Caco-2 (cell line): ENCODE measurements at regions not wholly inside any gene's neighbourhood (a gene's known extent, or its start where the extent isn't known, plus 50 kb on each side); places are given as distances from the start of the nearest gene placed in this dataset.

Source experiments
- BruUV-seq: library from RNA; stranded (reverse); fragments of 400-500 nt; replicated peaks from 2 replicates; lab custom pipeline; 2021; lab: Mats Ljungman, UMichigan
- CTCF ChIA-PET: fragments of 300-600 bp; sonication (Branson Sonifier 250); formaldehyde crosslinking; loops from one replicate; lab custom pipeline; 2022; ENCODE audit warnings: antibody characterized with exemption; lab: Charles Lee
- POLR2A ChIA-PET: fragments of 300-600 bp; sonication (Branson Sonifier 250); formaldehyde crosslinking; loops from one replicate; lab custom pipeline; 2022; ENCODE audit warnings: antibody characterized with exemption; lab: Charles Lee
- DNase-seq, 2 experiments: peaks; one replicate each; pipeline versions ENCODE4 v3.0.0 to v3.0.0-alpha.2; 2020 to 2022
- H3K27me3 ChIP-seq: replicated peaks from 2 replicates; pipeline ENCODE4 v1.6.0; 2011; ENCODE audit warnings: low read length; ENCODE audit not compliant: control insufficient read depth, insufficient read depth
- H3K36me3 ChIP-seq: 2 replicates; pipeline ENCODE4 v1.5.1; 2011; ENCODE audit warnings: low read length; ENCODE audit not compliant: control insufficient read depth, insufficient read depth
- H3K4me1 ChIP-seq: fragments of 250-450 bp; sonication (Bioruptor Pico); 2 replicates; pipeline ENCODE4 v1.5.1; 2020; ENCODE audit warnings: mild to moderate bottlenecking
- H3K4me3 ChIP-seq: 2 replicates; pipeline ENCODE4 v1.5.1; 2011; ENCODE audit warnings: low read depth, mild to moderate bottlenecking, control low read depth, low read length
- H3K9me3 ChIP-seq: fragments of 250-450 bp; sonication (Bioruptor Pico); 2 replicates; pipeline ENCODE4 v1.5.1; 2020; ENCODE audit warnings: mild to moderate bottlenecking, moderate library complexity
- H3K27ac Mint-ChIP-seq: one replicate; pipeline ENCODE4 v1.8.0; 2022; ENCODE audit warnings: mixed read lengths; ENCODE audit not compliant: unreplicated experiment
- H3K27me3 Mint-ChIP-seq: one replicate; pipeline ENCODE4 v1.8.0; 2022; ENCODE audit warnings: mixed read lengths; ENCODE audit not compliant: insufficient read depth, unreplicated experiment
- H3K36me3 Mint-ChIP-seq: one replicate; pipeline ENCODE4 v1.8.0; 2022; ENCODE audit warnings: mild to moderate bottlenecking, mixed read lengths; ENCODE audit not compliant: insufficient read depth, unreplicated experiment
- H3K4me1 Mint-ChIP-seq: one replicate; pipeline ENCODE4 v1.8.0; 2022; ENCODE audit warnings: low read depth, mixed read lengths; ENCODE audit not compliant: unreplicated experiment
- H3K4me3 Mint-ChIP-seq: one replicate; pipeline ENCODE4 v1.8.0; 2022; ENCODE audit warnings: mild to moderate bottlenecking, moderate library complexity, mixed read lengths; ENCODE audit not compliant: unreplicated experiment
- H3K9me3 Mint-ChIP-seq: one replicate; pipeline ENCODE4 v1.8.0; 2022; ENCODE audit warnings: mixed read lengths; ENCODE audit not compliant: unreplicated experiment
- intact Hi-C: fragments of 100-400 bp; cut with micrococcal nuclease; formaldehyde crosslinking; loops from one replicate; pipeline ENCODE4 v1.10.0; 2022; ENCODE audit not compliant: unreplicated experiment
- TF ChIP-seq, protein P1 (sequence below), 2 experiments: fragments of 200-600 bp in 1 of 2; IDR thresholded peaks; 1 replicate in 1 of 2; 2 replicates in 1 of 2; pipeline versions ENCODE4 v1.5.1 to v1.8.0; 2011 to 2022; ENCODE audit warnings: antibody characterized with exemption in 1 of 2, control low read depth in 1 of 2, inconsistent platforms in 1 of 2, low read depth in 1 of 2, low read length in 1 of 2, mild to moderate bottlenecking in 1 of 2, moderate library complexity in 1 of 2; ENCODE audit not compliant: insufficient read depth in 1 of 2, severe bottlenecking in 1 of 2, unreplicated experiment in 1 of 2

DNA sequence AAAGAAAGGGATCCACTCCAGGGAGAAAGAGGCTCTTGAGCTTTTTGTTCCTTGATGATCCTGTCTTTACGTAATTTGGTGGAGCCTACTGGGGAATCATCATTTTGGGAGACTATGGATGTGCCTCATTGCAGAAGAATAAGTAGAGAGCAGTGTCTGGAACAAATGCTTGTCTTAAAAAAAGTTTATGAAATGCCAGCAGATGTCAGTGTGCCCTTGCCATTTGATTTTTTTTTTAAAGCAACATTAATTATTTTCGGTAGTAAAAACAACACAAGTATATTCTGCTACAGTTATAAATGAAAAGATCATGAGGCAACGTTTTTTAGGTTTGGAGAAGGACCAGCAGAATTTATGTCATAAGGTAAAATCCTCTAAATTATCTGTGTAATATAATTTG, 934.8 kb upstream of the EEF2KMT start:
- Histone ChIP-seq H3K4me1 (no peaks in the 10 kb centered on the region), H3K4me3 (no peak overlapping the region), H3K27me3 (no peaks in the 10 kb centered on the region), H3K36me3 (no peaks in the 10 kb centered on the region), H3K9me3 (no peaks in the 10 kb centered on the region)
- Mint-ChIP-seq H3K4me3 (no peak overlapping the region), H3K27me3 (peaks cover 3% of the 10 kb centered on the region), H3K27ac (no peak overlapping the region), H3K9me3 (no peaks in the 10 kb centered on the region), H3K36me3 (no peaks in the 10 kb centered on the region), H3K4me1 (no peaks in the 10 kb centered on the region)
- intact Hi-C loops = no loop called here
- POLR2A ChIA-PET = no interaction called here
- no peak for DNase-seq
- CTCF ChIA-PET = no interaction called here
- BruUV-seq = no TSS peak
- TF ChIP-seq, protein P1, sequence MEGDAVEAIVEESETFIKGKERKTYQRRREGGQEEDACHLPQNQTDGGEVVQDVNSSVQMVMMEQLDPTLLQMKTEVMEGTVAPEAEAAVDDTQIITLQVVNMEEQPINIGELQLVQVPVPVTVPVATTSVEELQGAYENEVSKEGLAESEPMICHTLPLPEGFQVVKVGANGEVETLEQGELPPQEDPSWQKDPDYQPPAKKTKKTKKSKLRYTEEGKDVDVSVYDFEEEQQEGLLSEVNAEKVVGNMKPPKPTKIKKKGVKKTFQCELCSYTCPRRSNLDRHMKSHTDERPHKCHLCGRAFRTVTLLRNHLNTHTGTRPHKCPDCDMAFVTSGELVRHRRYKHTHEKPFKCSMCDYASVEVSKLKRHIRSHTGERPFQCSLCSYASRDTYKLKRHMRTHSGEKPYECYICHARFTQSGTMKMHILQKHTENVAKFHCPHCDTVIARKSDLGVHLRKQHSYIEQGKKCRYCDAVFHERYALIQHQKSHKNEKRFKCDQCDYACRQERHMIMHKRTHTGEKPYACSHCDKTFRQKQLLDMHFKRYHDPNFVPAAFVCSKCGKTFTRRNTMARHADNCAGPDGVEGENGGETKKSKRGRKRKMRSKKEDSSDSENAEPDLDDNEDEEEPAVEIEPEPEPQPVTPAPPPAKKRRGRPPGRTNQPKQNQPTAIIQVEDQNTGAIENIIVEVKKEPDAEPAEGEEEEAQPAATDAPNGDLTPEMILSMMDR (IDR thresholded peaks at IDR 0.05; ENCODE audit: insufficient read depth in 1 of 2, low read depth in 1 of 2, low read length in 1 of 2, severe bottlenecking in 1 of 2, unreplicated experiment in 1 of 2) = no peak

DNA sequence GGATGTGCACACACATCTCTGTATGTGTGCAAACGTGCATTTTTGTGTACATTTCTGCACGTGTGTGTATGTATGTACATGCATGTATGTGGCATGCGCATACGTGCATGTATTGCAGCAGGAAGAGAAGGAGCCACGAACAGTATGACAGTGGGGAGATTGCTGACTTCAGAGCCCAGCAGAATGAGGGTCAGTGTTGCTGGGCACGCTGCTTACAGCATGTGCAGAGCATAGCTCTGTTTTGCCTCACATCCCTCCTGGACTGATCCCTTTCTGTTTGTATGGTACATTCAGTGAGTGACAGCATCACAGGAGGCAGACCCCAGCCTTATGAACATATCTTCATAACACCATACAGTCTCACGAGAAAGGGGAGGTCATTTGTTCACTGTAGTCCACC, 934.0 kb upstream of the EEF2KMT start:
- ChIA-PET POLR2A (no interaction called here), CTCF (no interaction called here)
- H3K27ac Mint-ChIP-seq = no peak overlapping the region
- H3K4me3 Mint-ChIP-seq = no peak overlapping the region
- Histone ChIP-seq H3K27me3 (no peaks in the 10 kb centered on the region; the same call in 1 of the 2 replicates), H3K4me3 (no peak overlapping the region), H3K9me3 (no peaks in the 10 kb centered on the region), H3K36me3 (no peaks in the 10 kb centered on the region), H3K4me1 (no peaks in the 10 kb centered on the region)
- H3K27me3 Mint-ChIP-seq = peaks cover 3% of the 10 kb centered on the region
- no TSS peak for BruUV-seq
- intact Hi-C loops = no loop called here
- DNase-seq = no peak
- no peaks in the 10 kb centered on the region for H3K36me3 Mint-ChIP-seq
- no peaks in the 10 kb centered on the region for H3K9me3 Mint-ChIP-seq
- TF ChIP-seq, protein P1 (IDR thresholded peaks at IDR 0.05; ENCODE audit: insufficient read depth in 1 of 2, low read depth in 1 of 2, low read length in 1 of 2, severe bottlenecking in 1 of 2, unreplicated experiment in 1 of 2) = no peak
- H3K4me1 Mint-ChIP-seq = no peaks in the 10 kb centered on the region

DNA sequence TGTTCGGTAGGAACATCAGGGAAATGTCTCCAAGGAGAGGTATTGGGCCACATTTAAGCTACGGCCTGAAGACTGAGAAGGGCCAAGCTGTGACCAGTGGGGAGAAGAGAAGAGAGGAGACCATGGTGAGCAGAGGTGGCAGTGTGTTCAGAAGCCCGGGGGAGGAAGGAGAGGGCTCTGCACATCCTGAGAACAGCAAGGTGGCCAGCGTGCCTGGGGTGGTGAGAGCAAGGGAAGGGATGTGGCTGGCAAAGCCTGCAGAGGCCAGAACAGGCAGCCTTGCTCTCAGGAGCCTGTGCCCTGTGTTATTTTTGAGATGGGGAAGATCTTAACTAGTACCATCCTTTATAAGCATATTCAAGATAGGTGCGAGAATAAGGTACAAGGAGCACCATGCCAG, 933.5 kb upstream of the EEF2KMT start:
- CTCF ChIA-PET = no interaction called here
- Mint-ChIP-seq H3K4me3 (no peak overlapping the region), H3K9me3 (no peaks in the 10 kb centered on the region), H3K36me3 (no peaks in the 10 kb centered on the region), H3K4me1 (no peaks in the 10 kb centered on the region), H3K27ac (no peak overlapping the region), H3K27me3 (peaks cover 4% of the 10 kb centered on the region)
- BruUV-seq = no TSS peak
- no peaks in the 10 kb centered on the region; the same call in 1 of the 2 replicates for H3K27me3 ChIP-seq
- TF ChIP-seq, protein P1 (IDR thresholded peaks at IDR 0.05; ENCODE audit: insufficient read depth in 1 of 2, low read depth in 1 of 2, low read length in 1 of 2, severe bottlenecking in 1 of 2, unreplicated experiment in 1 of 2) = no peak
- intact Hi-C loops = no loop called here
- H3K9me3 ChIP-seq = no peaks in the 10 kb centered on the region
- no peak for DNase-seq
- H3K4me3 ChIP-seq = no peak overlapping the region
- POLR2A ChIA-PET = no interaction called here
- H3K4me1 ChIP-seq = no peaks in the 10 kb centered on the region
- H3K36me3 ChIP-seq = no peaks in the 10 kb centered on the region
